A673 (cell line): ENCODE measurements at regions not wholly inside any gene's neighbourhood (a gene's known extent, or its start where the extent isn't known, plus 50 kb on each side); places are given as distances from the start of the nearest gene placed in this dataset.

Source experiments
- BruUV-seq: library from RNA; stranded (reverse); fragments of 400-500 nt; replicated peaks from 2 replicates; lab custom pipeline; 2021; lab: Mats Ljungman, UMichigan
- CTCF ChIA-PET: fragments of 300-600 bp; sonication (Branson Sonifier 250); formaldehyde crosslinking; loops from one replicate; lab custom pipeline; 2022; ENCODE audit warnings: antibody characterized with exemption; lab: Charles Lee
- POLR2A ChIA-PET: fragments of 300-600 bp; sonication (Branson Sonifier 250); formaldehyde crosslinking; loops from one replicate; lab custom pipeline; 2022; ENCODE audit warnings: antibody characterized with exemption; ENCODE audit not compliant: low non-redundant PET; lab: Charles Lee
- DNase-seq: peaks from one replicate; pipeline ENCODE4 v3.0.0-alpha.2; 2015; ENCODE audit warnings: low spot score
- H3K27ac ChIP-seq: fragments of 200-600 bp; sonication (generic); 2 replicates; pipeline ENCODE4 v1.5.1; 2016; ENCODE audit warnings: mixed run types, low read depth, mild to moderate bottlenecking, mixed read lengths, antibody characterized with exemption, low read length; ENCODE audit not compliant: poor library complexity, severe bottlenecking
- H3K27me3 ChIP-seq: fragments of 200-600 bp; sonication (generic); replicated peaks from 2 replicates; pipeline ENCODE4 v1.6.1; 2017; ENCODE audit warnings: mixed run types, low read depth, mild to moderate bottlenecking, mixed read lengths, antibody characterized with exemption, low read length; ENCODE audit not compliant: insufficient read depth, poor library complexity
- H3K36me3 ChIP-seq: fragments of 200-600 bp; sonication (generic); 2 replicates; pipeline ENCODE4 v1.6.1; 2016; ENCODE audit warnings: mixed run types, mild to moderate bottlenecking, mixed read lengths, antibody characterized with exemption, low read length; ENCODE audit not compliant: insufficient read depth, poor library complexity, severe bottlenecking
- H3K4me1 ChIP-seq: fragments of 200-600 bp; sonication (generic); 2 replicates; pipeline ENCODE4 v1.6.1; 2017; ENCODE audit warnings: mixed run types, mild to moderate bottlenecking, mixed read lengths, antibody characterized with exemption, low read length; ENCODE audit not compliant: insufficient read depth, poor library complexity, severe bottlenecking
- H3K4me3 ChIP-seq: fragments of 200-600 bp; sonication (generic); 2 replicates; pipeline ENCODE4 v1.5.1; 2016; ENCODE audit warnings: low read depth, mixed run types, mild to moderate bottlenecking, mixed read lengths, low read length; ENCODE audit not compliant: poor library complexity, severe bottlenecking
- H3K9me3 ChIP-seq: fragments of 200-600 bp; sonication (generic); 2 replicates; pipeline ENCODE4 v1.6.1; 2016; ENCODE audit warnings: mixed run types, low read depth, mild to moderate bottlenecking, mixed read lengths, antibody characterized with exemption, low read length; ENCODE audit not compliant: poor library complexity, severe bottlenecking
- CTCF ChIP-seq: fragments of 300-800, 200-600 bp; sonication (generic); conservative IDR thresholded peaks from 2 replicates; pipeline ENCODE4 v1.5.1; 2017; ENCODE audit warnings: low read depth, mild to moderate bottlenecking, antibody characterized with exemption, low read length, moderate library complexity, mixed read lengths
- EZH2 ChIP-seq: fragments of 200-600 bp; sonication (generic); IDR thresholded peaks from 2 replicates; pipeline ENCODE4 v1.6.1; 2017; ENCODE audit warnings: borderline replicate concordance, low read depth, mild to moderate bottlenecking, mixed read lengths, antibody characterized with exemption, low read length; ENCODE audit not compliant: poor library complexity, severe bottlenecking
- intact Hi-C: fragments of 100-400 bp; cut with micrococcal nuclease; formaldehyde crosslinking; loops from one replicate; pipeline ENCODE4 v1.10.0; 2022; ENCODE audit not compliant: unreplicated experiment

DNA sequence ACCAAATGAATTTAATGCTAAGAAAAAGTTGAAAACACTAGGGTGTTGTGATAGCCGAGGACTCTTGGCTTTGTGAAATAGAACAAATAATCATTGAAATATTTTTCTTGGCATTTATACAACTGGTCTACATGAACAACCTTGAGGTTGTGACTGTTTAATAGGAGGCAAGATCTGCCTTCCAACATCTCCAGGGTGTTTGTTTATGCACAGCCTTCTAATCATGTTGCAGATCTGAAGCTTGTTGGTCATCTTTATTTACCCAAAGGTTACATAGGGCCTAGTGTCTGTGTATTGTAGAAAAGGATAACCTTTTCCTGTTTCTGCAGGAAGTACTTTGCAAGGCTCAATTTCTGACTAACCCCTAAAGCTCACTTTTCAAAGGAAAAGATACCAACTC lies 65.2 kb upstream of the RANBP3L start:
- intact Hi-C loops, result no loop called here
- no peak for TF ChIP-seq EZH2
- TF ChIP-seq CTCF, result no peak
- no TSS peak for BruUV-seq
- no peaks in the 10 kb centered on the region for H3K9me3 ChIP-seq
- POLR2A ChIA-PET, result no interaction called here
- H3K27ac ChIP-seq, result no peak overlapping the region
- no peaks in the 10 kb centered on the region for H3K4me1 ChIP-seq
- CTCF ChIA-PET, result no interaction called here
- DNase-seq, result no peak
- no peaks in the 10 kb centered on the region for H3K36me3 ChIP-seq
- no peaks in the 10 kb centered on the region for H3K27me3 ChIP-seq
- no peak overlapping the region for H3K4me3 ChIP-seq

- H3K36me3 ChIP-seq, result no peaks in the 10 kb centered on the region
- H3K4me3 ChIP-seq, result no peak overlapping the region
- POLR2A ChIA-PET, result no interaction called here
- no peak for DNase-seq
- BruUV-seq, result no TSS peak
- H3K4me1 ChIP-seq, result no peaks in the 10 kb centered on the region
- TF ChIP-seq CTCF (no peak), EZH2 (no peak)
- CTCF ChIA-PET, result no interaction called here
- no peaks in the 10 kb centered on the region for H3K9me3 ChIP-seq
- no peak overlapping the region for H3K27ac ChIP-seq
- H3K27me3 ChIP-seq, result no peaks in the 10 kb centered on the region
- intact Hi-C loops, result no loop called here
These were observed 65.8 kb upstream of the RANBP3L start for GRCh38 chr5:36367524-36367923.

DNA sequence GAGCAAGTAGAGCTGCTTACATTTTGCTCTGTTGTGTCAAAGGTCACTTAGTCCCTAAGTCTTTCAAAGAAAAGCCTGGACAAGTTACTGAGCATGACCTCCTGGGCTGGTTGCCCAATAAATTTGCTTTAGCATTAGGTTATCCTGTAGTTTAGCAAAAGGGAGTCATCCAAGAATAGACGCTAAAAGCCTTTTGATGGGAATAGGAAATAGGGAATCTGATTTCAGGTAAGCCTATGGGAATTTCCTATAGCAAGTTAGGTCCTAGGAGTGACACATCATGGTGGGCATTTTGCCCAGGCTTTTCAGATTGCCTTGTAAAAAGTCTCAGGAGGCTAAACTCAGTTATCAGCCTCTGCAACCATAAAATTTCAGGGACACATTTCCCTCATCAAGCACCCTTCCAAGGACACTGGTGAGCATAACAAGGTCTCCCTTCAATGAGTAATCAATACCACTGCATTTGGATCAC lies 67.6 kb upstream of the RANBP3L start:
- Histone ChIP-seq H3K27me3 (no peaks in the 10 kb centered on the region), H3K36me3 (no peaks in the 10 kb centered on the region), H3K9me3 (no peaks in the 10 kb centered on the region), H3K27ac (no peak overlapping the region), H3K4me1 (no peaks in the 10 kb centered on the region), H3K4me3 (no peak overlapping the region)
- intact Hi-C loops, result no loop called here
- no peak for TF ChIP-seq EZH2
- no peak for TF ChIP-seq CTCF
- ChIA-PET POLR2A (no interaction called here), CTCF (no interaction called here)
- no TSS peak for BruUV-seq
- DNase-seq, result peak; percentile 25
